Stimulated activated naive CD8-positive, alpha-beta T cell treated with anti-CD3 and anti-CD28 coated beads, Interleukin-15, Interleukin-2, amounts not matched to agents 100 U/mL and 50 U/mL, for 24 hours (primary cell): ENCODE measurements at regions not wholly inside any gene's neighbourhood (a gene's known extent, or its start where the extent isn't known, plus 50 kb on each side); places are given as distances from the start of the nearest gene placed in this dataset.
A peak's percentile ranks its signal among the peaks of the same experiment; 100 is the strongest.
"Not testable (repeated sequence)": the region's sequence is repeated elsewhere in the genome, so short reads cannot be mapped to it uniquely, and the experiment has no call there.

Source experiments
- ATAC-seq: fragments of 150-1000 bp; cut with Tn5 transposase; one replicate; pipeline ENCODE4 v1.10.0; 2021
- DNase-seq: peaks from one replicate; pipeline ENCODE4 v3.0.0; 2021

DNA sequence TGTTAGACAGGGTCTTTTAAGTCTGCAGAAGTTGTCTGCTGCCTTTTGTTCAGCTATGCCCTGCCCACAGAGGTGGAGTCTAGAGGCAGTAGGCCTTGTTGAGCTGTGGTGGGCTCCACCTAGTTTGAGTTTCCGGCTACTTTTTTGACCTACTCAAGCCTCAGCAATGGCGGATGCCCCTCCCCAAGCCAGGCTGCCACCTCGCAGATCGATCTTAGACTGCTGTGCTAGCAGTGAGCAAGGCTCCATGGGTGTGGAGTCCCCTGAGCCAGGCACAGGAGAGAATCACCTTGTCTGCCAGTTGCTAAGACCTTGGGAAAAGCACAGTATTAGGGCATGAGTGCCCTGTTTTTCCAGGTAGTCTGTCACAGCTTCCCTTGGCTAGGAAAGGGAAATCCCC lies 664.6 kb upstream of the DPPA4 start:
- ATAC-seq, DNase-seq: not testable (repeated sequence)

GRCh38 chr3:110006913-110007312 lies 669.6 kb upstream of the DPPA4 start:
- ATAC-seq = no peak

DNA sequence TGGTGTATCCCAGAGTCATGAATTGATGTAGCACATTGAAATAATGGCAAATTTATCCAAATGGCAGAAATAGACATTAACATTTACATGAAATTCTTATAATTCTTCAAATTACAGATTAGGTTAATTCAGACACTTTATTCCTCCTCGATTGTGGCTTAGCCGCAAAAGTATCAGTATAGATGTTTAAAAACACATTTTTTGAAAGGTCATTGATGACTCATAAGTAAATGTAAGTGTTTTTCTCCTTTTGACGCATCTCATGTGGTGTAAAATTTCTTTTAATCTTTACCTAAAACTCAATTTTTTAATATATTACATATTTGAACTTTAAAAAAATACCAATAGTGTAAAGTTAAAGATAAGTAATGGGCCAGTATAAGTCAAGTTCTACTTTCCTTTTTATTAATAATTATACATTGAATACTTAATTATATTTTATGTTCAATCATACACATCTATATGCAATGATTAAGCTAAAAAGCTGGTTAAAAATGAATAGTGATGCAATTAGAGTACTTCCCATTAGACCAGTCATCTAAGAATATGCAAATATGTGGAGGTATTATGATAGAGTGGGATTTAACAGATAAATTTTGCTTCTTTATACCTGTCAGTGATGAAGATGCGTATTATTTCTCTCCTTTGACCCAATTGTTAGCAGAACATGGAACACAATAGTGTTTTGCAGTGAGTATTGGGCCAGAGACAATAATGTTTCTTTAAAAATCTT lies 678.1 kb upstream of the DPPA4 start:
- ATAC-seq (no peak), DNase-seq (no peak)

More at GRCh38 chr3:110006913-110007312, 669.6 kb upstream of the DPPA4 start:
- no peak for DNase-seq

DNA sequence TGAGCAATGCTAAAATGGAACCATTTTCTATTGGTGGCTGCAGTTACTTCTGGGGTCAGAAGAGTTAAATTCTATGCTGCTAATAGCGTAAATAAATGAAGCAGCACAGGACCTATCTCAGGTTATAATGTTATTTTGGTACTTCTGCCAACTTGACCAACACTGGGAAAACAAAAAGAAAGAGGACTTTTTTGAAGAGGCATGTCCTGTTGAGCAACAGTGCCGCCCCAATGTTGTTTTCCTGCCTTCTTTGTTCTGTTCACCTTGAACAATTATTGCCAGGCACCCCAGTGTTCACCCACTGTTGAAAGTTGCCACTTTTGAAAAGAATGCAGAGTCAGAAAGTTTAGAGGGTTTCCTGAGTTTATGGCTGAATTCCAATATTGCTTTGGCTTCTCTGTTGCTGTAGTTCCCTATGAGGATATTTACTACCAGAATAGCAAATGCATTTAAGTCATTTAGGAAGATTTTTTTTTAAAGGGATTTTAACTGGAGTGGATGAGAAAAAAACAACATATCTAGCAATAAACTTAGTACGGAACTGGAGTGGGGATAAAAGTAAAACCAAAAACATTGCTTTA lies 679.0 kb upstream of the DPPA4 start:
- DNase-seq = no peak
- ATAC-seq = no peak

GRCh38 chr3:110017304-110017703 lies 680.0 kb upstream of the DPPA4 start:
- no peak for DNase-seq
- ATAC-seq = no peak

- no peak for DNase-seq
These were observed 684.3 kb upstream of the DPPA4 start for GRCh38 chr3:110021659-110022058.

GRCh38 chr3:110023022-110023421 lies 685.7 kb upstream of the DPPA4 start:
- DNase-seq, ATAC-seq: not testable (repeated sequence)

More at GRCh38 chr3:110021659-110022058, 684.3 kb upstream of the DPPA4 start:
- no peak for ATAC-seq

DNA sequence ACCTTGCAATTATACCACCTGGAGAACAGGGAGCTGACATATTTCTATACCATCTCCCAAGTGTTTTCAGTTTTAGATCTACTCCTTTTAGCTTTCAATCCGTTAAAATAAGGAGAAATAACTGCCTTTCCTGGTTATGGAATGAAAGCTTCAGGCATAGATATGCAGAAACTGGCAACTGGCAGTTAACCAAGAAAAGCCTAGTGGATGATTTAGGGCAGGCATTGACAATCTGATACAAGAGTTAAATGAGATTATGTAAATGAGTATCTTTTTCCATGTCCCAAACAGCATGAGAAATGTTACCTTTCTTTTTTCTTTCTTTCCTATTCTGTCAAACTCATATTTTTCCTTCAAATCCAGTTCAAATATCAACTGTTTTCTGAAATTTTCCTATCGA lies 689.1 kb upstream of the DPPA4 start:
- no peak for ATAC-seq
- DNase-seq = no peak

DNA sequence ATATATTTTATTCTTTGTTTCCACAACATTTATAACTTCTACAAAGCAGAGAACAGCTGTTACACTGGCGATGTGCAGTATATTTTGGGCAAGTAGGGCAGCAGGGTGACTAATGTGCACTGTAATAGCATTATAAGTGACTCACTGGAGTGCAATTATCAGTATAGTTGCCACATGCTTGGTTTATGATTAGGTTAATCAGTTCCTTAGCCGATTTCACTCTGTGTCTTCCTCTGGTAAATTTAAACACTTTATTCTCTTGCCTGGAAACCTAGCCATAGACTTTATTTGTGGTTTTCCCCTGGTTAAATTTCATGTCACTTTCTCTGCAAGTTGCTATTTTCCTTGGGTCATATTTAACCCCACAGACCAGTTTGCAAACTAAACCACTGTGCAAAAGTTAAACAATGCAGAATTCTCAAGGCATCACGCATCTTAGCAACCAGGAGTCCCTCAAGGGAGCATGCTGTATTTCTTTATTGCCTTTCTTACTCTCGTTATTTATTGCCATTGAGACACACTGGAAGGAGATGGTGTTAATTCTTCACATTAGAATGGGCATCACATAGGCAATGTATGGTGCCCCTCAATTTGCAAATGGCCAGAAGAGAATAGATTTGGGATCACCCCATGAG lies 690.2 kb upstream of the DPPA4 start:
- ATAC-seq (no peak), DNase-seq (no peak)

DNA sequence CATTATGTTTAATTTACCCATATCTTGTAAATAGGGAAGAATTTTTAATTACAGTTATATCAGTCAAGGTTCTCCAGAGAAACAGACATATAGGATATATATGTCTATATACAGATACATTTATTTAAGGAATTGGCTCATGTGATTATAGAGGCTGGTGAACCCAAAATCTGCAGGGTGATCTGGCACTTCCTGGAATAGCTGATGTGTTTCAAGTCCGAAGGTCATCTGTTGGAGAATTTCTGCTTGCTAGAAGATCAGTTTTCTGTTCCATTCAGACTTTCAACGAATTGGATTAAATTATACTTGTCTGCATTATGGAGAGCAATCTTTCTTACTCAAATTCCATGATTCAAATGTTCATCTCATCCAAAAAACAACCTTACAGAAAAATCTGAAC lies 694.6 kb upstream of the DPPA4 start:
- no peak for DNase-seq
- no peak for ATAC-seq

DNA sequence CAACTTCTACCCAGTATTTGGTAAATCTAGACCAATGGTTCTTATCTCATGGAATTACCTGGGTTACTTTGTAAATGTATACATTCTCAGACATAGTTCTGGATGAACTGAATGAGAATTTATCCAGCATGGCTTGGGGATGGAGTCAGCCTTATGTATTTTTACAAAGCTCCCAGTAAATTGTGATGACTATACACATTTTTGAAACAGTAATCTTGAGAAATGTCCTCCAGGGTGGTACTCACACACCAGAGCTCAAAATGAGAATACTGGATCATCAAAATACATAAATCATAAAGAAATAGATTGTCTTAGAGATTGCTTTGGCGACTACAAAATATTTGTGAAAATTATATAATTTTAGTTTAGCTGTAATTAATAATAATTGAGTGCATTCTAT lies 722.1 kb upstream of the DPPA4 start:
- no peak for DNase-seq
- ATAC-seq = no peak

DNA sequence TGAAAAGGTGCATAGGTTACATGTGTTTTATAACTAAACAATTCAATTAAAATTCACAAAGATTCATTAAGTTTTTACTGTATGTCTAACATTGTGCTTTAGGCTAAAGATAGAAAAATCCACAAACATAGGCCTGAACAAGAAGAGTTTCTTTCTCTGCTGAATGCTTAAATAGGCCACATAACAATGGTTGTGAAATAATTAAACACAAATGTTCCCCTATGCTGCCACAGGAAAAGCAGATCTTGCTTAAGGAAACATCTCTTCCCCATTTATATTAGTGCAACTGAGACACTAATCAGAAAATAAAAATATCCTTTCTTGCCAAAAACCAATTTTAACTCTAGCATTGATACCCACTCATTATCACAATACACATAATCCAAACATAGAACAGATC lies 725.4 kb upstream of the DPPA4 start:
- DNase-seq (no peak), ATAC-seq (no peak)

- ATAC-seq = peak; percentile 65
- DNase-seq = no peak
These were observed 725.8 kb upstream of the DPPA4 start for GRCh38 chr3:110063178-110063577.

DNA sequence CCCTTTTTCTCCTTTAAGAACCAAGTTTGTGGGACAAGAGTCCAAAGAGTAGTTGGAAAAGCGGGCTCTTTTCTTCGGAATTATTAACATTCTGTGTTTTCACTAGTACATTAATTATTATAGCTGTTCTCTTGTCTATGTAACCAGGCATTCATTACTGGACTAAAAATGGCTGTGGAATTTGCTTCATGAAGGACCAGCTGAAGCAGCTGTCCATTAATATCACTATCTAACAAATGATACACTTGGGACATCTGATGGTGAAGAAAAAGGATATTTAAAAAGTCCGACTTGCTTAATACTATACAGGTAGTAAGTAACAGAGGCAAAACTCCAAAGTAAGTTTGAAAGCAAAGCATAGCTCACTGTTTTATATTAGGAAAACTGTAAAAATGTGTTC lies 728.9 kb upstream of the DPPA4 start:
- DNase-seq (no peak), ATAC-seq (no peak)

DNA sequence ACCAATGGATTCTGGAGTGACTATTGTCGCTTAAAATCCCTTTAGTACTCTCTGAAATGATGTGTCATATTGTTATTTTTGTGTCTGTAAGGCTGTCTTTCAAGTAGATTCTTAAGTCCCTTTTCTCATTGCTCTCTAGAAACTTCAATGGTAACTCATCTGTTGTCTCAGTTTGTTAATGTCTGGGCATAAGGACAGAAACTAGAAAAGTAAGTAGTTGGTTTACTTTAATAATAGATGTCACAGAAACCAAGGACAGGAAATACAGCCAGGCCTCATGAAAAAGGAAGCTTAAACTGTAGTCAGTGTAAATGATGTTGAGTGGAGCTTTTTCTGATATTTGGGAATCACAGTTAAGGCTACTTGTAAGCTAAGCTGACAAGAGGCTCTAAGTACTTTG lies 730.2 kb upstream of the DPPA4 start:
- no peak for DNase-seq
- no peak for ATAC-seq

DNA sequence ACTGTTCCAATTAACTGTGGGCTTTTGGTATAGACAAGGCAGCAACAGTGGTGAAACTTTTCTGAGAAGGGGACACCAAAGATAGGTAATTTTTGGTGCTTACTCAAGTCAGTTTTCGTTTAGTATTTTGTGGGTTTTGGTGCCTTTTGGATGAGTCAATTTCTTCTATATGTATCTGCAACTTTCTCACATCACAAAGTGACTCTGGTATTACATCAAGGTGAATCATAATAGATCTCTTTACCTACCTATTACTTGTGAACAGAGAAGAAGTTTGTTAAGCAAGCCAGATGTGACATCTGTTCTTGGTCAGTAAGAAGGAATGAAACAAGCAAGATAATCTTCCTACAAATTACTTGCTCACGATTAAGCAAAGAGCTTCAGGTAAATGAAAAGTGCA lies 732.4 kb upstream of the DPPA4 start:
- peak; percentile 86 for ATAC-seq
- DNase-seq = no peak

DNA sequence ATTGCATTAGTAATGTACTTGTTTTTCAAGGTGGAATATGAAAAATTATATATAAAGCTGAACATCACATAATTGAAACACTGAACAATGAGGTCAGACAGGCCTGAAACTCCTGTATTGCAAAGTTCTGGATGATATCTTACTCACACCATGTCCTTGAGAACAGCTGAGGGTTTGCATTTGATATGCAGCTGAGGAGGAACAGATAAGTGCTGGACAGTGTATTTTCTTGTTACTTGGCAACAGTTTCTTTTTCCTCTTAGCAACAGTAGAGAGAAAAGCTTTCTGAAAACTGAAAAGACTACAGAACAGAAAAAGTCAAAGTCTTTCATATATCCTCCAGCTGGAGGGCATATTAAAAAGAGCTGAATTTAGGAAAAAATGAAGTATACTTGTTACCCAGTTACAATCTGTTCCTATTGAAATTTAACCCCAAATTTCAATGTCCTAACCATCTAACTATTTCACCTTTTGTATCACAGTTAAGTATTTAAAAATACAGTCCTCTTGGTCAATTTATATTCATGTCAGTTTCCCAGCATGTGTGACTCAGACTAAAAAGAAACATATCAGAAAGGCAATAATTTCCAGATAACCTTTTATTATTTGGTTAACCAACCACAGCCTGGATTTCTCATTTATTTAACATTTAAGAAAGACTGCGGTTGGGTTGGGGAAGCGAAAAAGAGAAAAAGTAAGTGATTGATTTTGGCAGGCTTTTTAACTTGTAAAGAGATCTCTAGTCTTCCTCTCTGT lies 733.0 kb upstream of the DPPA4 start:
- ATAC-seq (peak; percentile 59), DNase-seq (no peak)

GRCh38 chr3:110074095-110074494 lies 736.7 kb upstream of the DPPA4 start:
- ATAC-seq (no peak), DNase-seq (no peak)

GRCh38 chr3:110077093-110077492 lies 739.7 kb upstream of the DPPA4 start:
- ATAC-seq (no peak), DNase-seq (no peak)

- DNase-seq (no peak), ATAC-seq (no peak)
These were observed 756.1 kb upstream of the DPPA4 start for GRCh38 chr3:110093411-110093810.

DNA sequence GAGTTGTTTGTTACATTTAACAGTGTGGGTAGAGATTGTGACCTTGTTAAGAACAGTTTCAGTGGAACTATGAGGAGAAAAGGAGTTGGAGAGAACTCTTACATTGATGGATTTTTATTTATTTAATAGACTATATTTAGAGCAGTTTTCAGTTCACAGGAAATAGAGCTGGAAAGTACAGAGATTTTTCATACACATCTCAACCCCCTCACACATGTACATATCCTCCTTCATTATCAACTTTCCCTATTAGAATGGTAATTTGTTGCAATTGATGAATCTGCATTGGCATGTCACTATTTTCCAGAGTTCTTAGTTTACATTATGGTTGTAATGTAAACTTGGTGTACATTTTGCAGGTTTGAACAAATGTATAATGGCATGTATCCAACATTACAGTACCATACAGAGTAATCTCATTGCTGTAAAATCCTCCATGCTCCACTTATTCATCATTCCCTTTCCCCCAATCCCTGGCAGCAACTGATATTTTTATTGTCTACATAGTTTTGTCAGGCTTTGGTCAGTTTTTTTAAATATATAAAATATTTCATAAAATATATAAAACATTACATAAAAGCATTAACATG lies 756.6 kb upstream of the DPPA4 start:
- no peak for ATAC-seq
- DNase-seq = no peak

GRCh38 chr3:110099711-110100110 lies 762.4 kb upstream of the DPPA4 start:
- DNase-seq (no peak), ATAC-seq (no peak)

DNA sequence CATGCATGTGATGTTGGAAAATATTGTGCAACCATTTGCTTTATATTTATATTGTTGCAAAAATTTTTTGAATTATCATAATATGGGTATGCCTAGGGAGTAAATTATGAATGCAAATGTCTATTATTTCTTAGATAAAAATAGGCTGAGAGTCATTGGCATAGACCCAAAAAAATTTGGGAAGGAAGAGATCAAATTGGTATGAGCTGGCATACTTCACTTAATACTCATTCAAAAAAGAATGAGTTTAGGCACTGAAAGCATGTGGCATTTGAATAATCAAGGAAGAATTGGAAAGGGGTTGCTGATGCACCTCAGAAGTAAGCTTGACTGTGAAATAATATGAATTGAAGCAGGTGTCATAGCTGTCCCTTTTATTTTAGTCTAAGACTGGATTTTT lies 764.0 kb upstream of the DPPA4 start:
- DNase-seq (no peak), ATAC-seq (no peak)
